ENCODE measurements at regions not wholly inside any gene's neighbourhood (a gene's known extent, or its start where the extent isn't known, plus 50 kb on each side); places are given as distances from the start of the nearest gene placed in this dataset.

GRCh38 chr18:44065206-44065605 is 615.5 kb upstream of the SETBP1 start:
- Histone ChIP-seq H3K4me2 (no peak overlapping the region), H3K27ac (no peak overlapping the region), H2AFZ (replicated peaks) (no peak overlapping the region), H3K4me3 (no peak overlapping the region), H4K20me1 (ENCODE audit: low read depth) (no peaks in the 10 kb centered on the region), H3K9ac (no peak overlapping the region), H3K4me1 (no peaks in the 10 kb centered on the region), H3K36me3 (no peaks in the 10 kb centered on the region), H3K79me2 (ENCODE audit: low read depth) (no peaks in the 10 kb centered on the region), H3F3A (ENCODE audit: low read depth) (no peaks in the 10 kb centered on the region), H3K27me3 (no peaks in the 10 kb centered on the region), H3K9me3 (ENCODE audit: low read depth) (no peaks in the 10 kb centered on the region)
- Mint-ChIP-seq H3K4me1 (peaks cover 5% of the 10 kb centered on the region), H3K36me3 (no peaks in the 10 kb centered on the region), H3K27me3 (ENCODE audit: insufficient read depth, low read depth) (peaks cover 4% of the 10 kb centered on the region), H3K4me3 (no peak overlapping the region), H3K27ac (no peak overlapping the region), H3K9me3 (no peaks in the 10 kb centered on the region)
- no peak for TF ChIP-seq EZH2phosphoT487 (IDR thresholded peaks at IDR 0.05)
- no peak for TF ChIP-seq EZH2 (IDR thresholded peaks at IDR 0.05)
- TF ChIP-seq CTCF (IDR thresholded peaks at IDR 0.05), result no peak
- no peak for DNase-seq (ENCODE audit: low spot score)

- no peak for TF ChIP-seq CTCF (IDR thresholded peaks at IDR 0.05)
- TF ChIP-seq EZH2 (IDR thresholded peaks at IDR 0.05), result no peak
- no peak for TF ChIP-seq EZH2phosphoT487 (IDR thresholded peaks at IDR 0.05)
- H3K9me3 ChIP-seq (ENCODE audit: low read depth), result no peaks in the 10 kb centered on the region
- H4K20me1 ChIP-seq (ENCODE audit: low read depth), result no peaks in the 10 kb centered on the region
- no peaks in the 10 kb centered on the region for H3K9me3 Mint-ChIP-seq
- no peak overlapping the region for H3K9ac ChIP-seq
- no peak overlapping the region for H3K27ac Mint-ChIP-seq
- DNase-seq (ENCODE audit: low spot score), result no peak
- peaks cover 4% of the 10 kb centered on the region for H3K27me3 Mint-ChIP-seq (ENCODE audit: insufficient read depth, low read depth)
- no peak overlapping the region for H2AFZ ChIP-seq (replicated peaks)
- H3K4me3 Mint-ChIP-seq, result no peak overlapping the region
- H3K4me1 Mint-ChIP-seq, result peaks cover 5% of the 10 kb centered on the region
- H3K79me2 ChIP-seq (ENCODE audit: low read depth), result no peaks in the 10 kb centered on the region
- H3K4me2 ChIP-seq, result no peak overlapping the region
- no peaks in the 10 kb centered on the region for H3K27me3 ChIP-seq
- no peak overlapping the region for H3K4me3 ChIP-seq
- H3K4me1 ChIP-seq, result no peaks in the 10 kb centered on the region
- H3K36me3 ChIP-seq, result no peaks in the 10 kb centered on the region
- H3F3A ChIP-seq (ENCODE audit: low read depth), result no peaks in the 10 kb centered on the region
- H3K36me3 Mint-ChIP-seq, result no peaks in the 10 kb centered on the region
- no peak overlapping the region for H3K27ac ChIP-seq
These were observed 614.1 kb upstream of the SETBP1 start for GRCh38 chr18:44066541-44066940.

- H3K4me1 Mint-ChIP-seq, result peaks cover 5% of the 10 kb centered on the region
- Histone ChIP-seq H3F3A (ENCODE audit: low read depth) (no peaks in the 10 kb centered on the region), H3K36me3 (no peaks in the 10 kb centered on the region), H3K9ac (no peak overlapping the region), H3K79me2 (ENCODE audit: low read depth) (no peaks in the 10 kb centered on the region), H3K27ac (no peak overlapping the region), H2AFZ (replicated peaks) (no peak overlapping the region), H3K4me3 (no peak overlapping the region), H3K9me3 (ENCODE audit: low read depth) (no peaks in the 10 kb centered on the region), H3K4me2 (no peak overlapping the region), H3K27me3 (no peaks in the 10 kb centered on the region), H3K4me1 (no peaks in the 10 kb centered on the region), H4K20me1 (ENCODE audit: low read depth) (no peaks in the 10 kb centered on the region)
- H3K4me3 Mint-ChIP-seq, result no peak overlapping the region
- H3K36me3 Mint-ChIP-seq, result no peaks in the 10 kb centered on the region
- peaks cover 2% of the 10 kb centered on the region for H3K27me3 Mint-ChIP-seq (ENCODE audit: insufficient read depth, low read depth)
- TF ChIP-seq EZH2phosphoT487 (IDR thresholded peaks at IDR 0.05) (no peak), EZH2 (IDR thresholded peaks at IDR 0.05) (no peak), CTCF (IDR thresholded peaks at IDR 0.05) (no peak)
- no peaks in the 10 kb centered on the region for H3K9me3 Mint-ChIP-seq
- no peak overlapping the region for H3K27ac Mint-ChIP-seq
- no peak for DNase-seq (ENCODE audit: low spot score)
These were observed 613.5 kb upstream of the SETBP1 start for GRCh38 chr18:44067186-44067585.

GRCh38 chr18:44075038-44075437 is 605.6 kb upstream of the SETBP1 start:
- Mint-ChIP-seq H3K27me3 (ENCODE audit: insufficient read depth, low read depth) (no peaks in the 10 kb centered on the region), H3K4me1 (no peaks in the 10 kb centered on the region), H3K9me3 (no peaks in the 10 kb centered on the region), H3K4me3 (no peak overlapping the region), H3K27ac (no peak overlapping the region), H3K36me3 (no peaks in the 10 kb centered on the region)
- no peak overlapping the region for H3K4me3 ChIP-seq
- no peak for DNase-seq (ENCODE audit: low spot score)
- no peak overlapping the region for H3K4me2 ChIP-seq
- H3K79me2 ChIP-seq (ENCODE audit: low read depth), result no peaks in the 10 kb centered on the region
- peaks cover 6% of the 10 kb centered on the region for H3F3A ChIP-seq (ENCODE audit: low read depth)
- no peak overlapping the region for H3K9ac ChIP-seq
- TF ChIP-seq EZH2phosphoT487 (IDR thresholded peaks at IDR 0.05), result no peak
- TF ChIP-seq EZH2 (IDR thresholded peaks at IDR 0.05), result no peak
- no peak for TF ChIP-seq CTCF (IDR thresholded peaks at IDR 0.05)
- H4K20me1 ChIP-seq (ENCODE audit: low read depth), result no peaks in the 10 kb centered on the region
- no peaks in the 10 kb centered on the region for H3K36me3 ChIP-seq
- no peaks in the 10 kb centered on the region for H3K4me1 ChIP-seq
- no peak overlapping the region for H3K27ac ChIP-seq
- no peaks in the 10 kb centered on the region for H3K27me3 ChIP-seq
- H2AFZ ChIP-seq (replicated peaks), result no peak overlapping the region
- no peaks in the 10 kb centered on the region for H3K9me3 ChIP-seq (ENCODE audit: low read depth)

Data from neural progenitor cell (in vitro differentiated cells).